Psoas muscle (tissue), 7 donors: ENCODE measurements at regions not wholly inside any gene's neighbourhood (a gene's known extent, or its start where the extent isn't known, plus 50 kb on each side); places are given as distances from the start of the nearest gene placed in this dataset.

Source experiments
- ATAC-seq, 4 donors: fragments of 200-7000 bp; cut with Tn5 transposase; one replicate each; pipeline ENCODE4 v1.9.1; 2020; ENCODE audit warnings: moderate library complexity in 3 of 4, mild to moderate bottlenecking in 2 of 4
- DNase-seq, 2 donors: peaks; one replicate each; pipeline ENCODE4 v3.0.0-alpha.2; 2020
- H3K27ac ChIP-seq: fragments of 200-600 bp; one replicate; pipeline ENCODE4 v1.8.0; 2022
- H3K27me3 ChIP-seq, 3 donors: fragments of 200-600 bp in 1 of 3; one replicate each; pipeline versions ENCODE4 v1.6.1 to v1.8.0; 2013 to 2022; ENCODE audit warnings: low read length in 2 of 3, mild to moderate bottlenecking in 2 of 3, moderate library complexity in 1 of 3; ENCODE audit not compliant: insufficient read depth in 3 of 3
- H3K36me3 ChIP-seq, 2 donors: fragments of 200-600 bp in 1 of 2; one replicate each; pipeline versions ENCODE4 v1.6.1 to v1.8.0; 2013 to 2022; ENCODE audit warnings: low read depth in 1 of 2, mild to moderate bottlenecking in 1 of 2, moderate library complexity in 1 of 2; ENCODE audit not compliant: insufficient read depth in 1 of 2
- H3K4me1 ChIP-seq: fragments of 200-600 bp; one replicate; pipeline ENCODE4 v1.8.0; 2022
- H3K4me3 ChIP-seq: fragments of 200-600 bp; one replicate; pipeline ENCODE4 v1.8.0; 2022; ENCODE audit warnings: mild to moderate bottlenecking
- H3K9me3 ChIP-seq: fragments of 200-600 bp; one replicate; pipeline ENCODE4 v1.8.0; 2022
- WGBS, 3 donors: extraction: QIAGEN DNeasy Blood & Tissue Kit; methylation state at CpG; one replicate each; pipeline versions ENCODE4 v1.1.6 to v1.1.7; 2013; 5-methylcytosine and 5-hydroxymethylcytosine counted together
- intact Hi-C, 2 donors: fragments of 100-400 bp; cut with DNase I; formaldehyde crosslinking; loops; one replicate each; pipeline versions ENCODE4 v1.11.0 to v1.14.2; 2022
- TF ChIP-seq, protein P1 (sequence below): fragments of 200-600 bp; IDR thresholded peaks from one replicate; pipeline ENCODE4 v1.8.0; 2022; ENCODE audit warnings: antibody characterized with exemption
- donor health status: healthy with polysubstance abuse.
- donor health status: DM: no; HTN: no; CAD: no; lungs with moderate emphysema.
- donor health status: Bipolar disorder and iron deficiency.
- donor health status: healthy.
- donor health status: DM: yes; HTN: yes; CAD: no.
- donor health status: DM: no; HTN: no; CAD: no.
- donor health status: DM: yes; HTN: yes; CAD: no.

- Histone ChIP-seq H3K4me1 (no peaks in the 10 kb centered on the region), H3K27ac (no peak overlapping the region), H3K9me3 (no peaks in the 10 kb centered on the region), H3K36me3 (no peaks in the 10 kb centered on the region), H3K4me3 (no peak overlapping the region), H3K27me3 (peaks cover 2 to 4% (median 2%) of the 10 kb centered on the region in 3 donors)
- intact Hi-C loops: no loop called here
- WGBS, 3 donors: 42 to 48% (median 48%) methylated on average over 5 of the region's 5 CpGs
- DNase-seq (no peak), ATAC-seq (no peak)
- TF ChIP-seq, protein P1, sequence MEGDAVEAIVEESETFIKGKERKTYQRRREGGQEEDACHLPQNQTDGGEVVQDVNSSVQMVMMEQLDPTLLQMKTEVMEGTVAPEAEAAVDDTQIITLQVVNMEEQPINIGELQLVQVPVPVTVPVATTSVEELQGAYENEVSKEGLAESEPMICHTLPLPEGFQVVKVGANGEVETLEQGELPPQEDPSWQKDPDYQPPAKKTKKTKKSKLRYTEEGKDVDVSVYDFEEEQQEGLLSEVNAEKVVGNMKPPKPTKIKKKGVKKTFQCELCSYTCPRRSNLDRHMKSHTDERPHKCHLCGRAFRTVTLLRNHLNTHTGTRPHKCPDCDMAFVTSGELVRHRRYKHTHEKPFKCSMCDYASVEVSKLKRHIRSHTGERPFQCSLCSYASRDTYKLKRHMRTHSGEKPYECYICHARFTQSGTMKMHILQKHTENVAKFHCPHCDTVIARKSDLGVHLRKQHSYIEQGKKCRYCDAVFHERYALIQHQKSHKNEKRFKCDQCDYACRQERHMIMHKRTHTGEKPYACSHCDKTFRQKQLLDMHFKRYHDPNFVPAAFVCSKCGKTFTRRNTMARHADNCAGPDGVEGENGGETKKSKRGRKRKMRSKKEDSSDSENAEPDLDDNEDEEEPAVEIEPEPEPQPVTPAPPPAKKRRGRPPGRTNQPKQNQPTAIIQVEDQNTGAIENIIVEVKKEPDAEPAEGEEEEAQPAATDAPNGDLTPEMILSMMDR: no peak
Observed at GRCh38 chr12:66851134-66851533, 172.3 kb upstream of the GRIP1 start.

- Histone ChIP-seq H3K4me3 (no peak overlapping the region), H3K4me1 (no peaks in the 10 kb centered on the region), H3K36me3 (no peaks in the 10 kb centered on the region), H3K27ac (no peak overlapping the region), H3K27me3 (peaks cover under 1 to 2% (median 2%) of the 10 kb centered on the region in 3 donors), H3K9me3 (no peaks in the 10 kb centered on the region)
- TF ChIP-seq, protein P1: no peak
- no peak for ATAC-seq
- DNase-seq: no peak
- intact Hi-C loops: no loop called here
- whole genome bisulfite sequencing, 3 donors: 3 to 4% (median 4%) methylated on average over 2 of the region's 2 CpGs
Observed at GRCh38 chr12:66852091-66852490, 173.2 kb upstream of the GRIP1 start.

DNA sequence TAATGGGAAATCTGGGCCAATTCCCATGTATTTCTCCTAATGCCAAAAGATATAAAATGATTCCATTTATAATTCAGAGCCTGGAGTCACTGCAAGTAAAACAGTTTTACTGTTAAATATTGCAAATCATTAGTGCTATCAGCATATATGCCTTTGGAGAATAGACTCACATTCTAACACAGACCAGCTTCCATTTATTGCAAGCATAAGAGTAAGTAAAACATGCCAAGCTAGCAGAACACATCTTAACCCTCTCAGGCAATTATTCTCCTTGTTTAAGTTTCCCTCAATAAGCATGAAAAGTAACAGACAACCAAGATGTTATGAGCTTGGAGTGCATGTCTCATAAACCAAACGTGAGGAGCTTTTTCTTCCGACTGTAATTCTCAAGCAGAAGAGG lies 173.9 kb upstream of the GRIP1 start:
- peaks cover 0 to 2% (median 2%) of the 10 kb centered on the region in 3 donors for H3K27me3 ChIP-seq
- no peaks in the 10 kb centered on the region for H3K36me3 ChIP-seq
- ATAC-seq (no peak), DNase-seq (no peak)
- TF ChIP-seq, protein P1: no peak
- no peaks in the 10 kb centered on the region for H3K4me1 ChIP-seq
- no peak overlapping the region for H3K27ac ChIP-seq
- no peaks in the 10 kb centered on the region for H3K9me3 ChIP-seq
- WGBS, 3 donors: 28 to 38% (median 36%) methylated on average over 2 of the region's 2 CpGs
- no peak overlapping the region for H3K4me3 ChIP-seq
- intact Hi-C loops: no loop called here

- TF ChIP-seq, protein P1: no peak
- Histone ChIP-seq H3K4me1 (no peaks in the 10 kb centered on the region), H3K9me3 (no peaks in the 10 kb centered on the region), H3K36me3 (no peaks in the 10 kb centered on the region), H3K4me3 (no peak overlapping the region), H3K27ac (no peak overlapping the region), H3K27me3 (no peaks in the 10 kb centered on the region)
- DNase-seq: no peak
- intact Hi-C loops: loop anchor here (2.0 to 10.0 kb wide), 3 partner anchors 168 to 1965 kb away; no protein-coding TSS in a partner anchor
- no peak for ATAC-seq
- whole genome bisulfite sequencing, 3 donors: 75 to 82% (median 81%) methylated on average over 7 of the region's 7 CpGs
Observed at GRCh38 chr12:66859751-66860440, 181.0 kb upstream of the GRIP1 start.
